ENCODE measurements at regions not wholly inside any gene's neighbourhood (a gene's known extent, or its start where the extent isn't known, plus 50 kb on each side); places are given as distances from the start of the nearest gene placed in this dataset.

DNA sequence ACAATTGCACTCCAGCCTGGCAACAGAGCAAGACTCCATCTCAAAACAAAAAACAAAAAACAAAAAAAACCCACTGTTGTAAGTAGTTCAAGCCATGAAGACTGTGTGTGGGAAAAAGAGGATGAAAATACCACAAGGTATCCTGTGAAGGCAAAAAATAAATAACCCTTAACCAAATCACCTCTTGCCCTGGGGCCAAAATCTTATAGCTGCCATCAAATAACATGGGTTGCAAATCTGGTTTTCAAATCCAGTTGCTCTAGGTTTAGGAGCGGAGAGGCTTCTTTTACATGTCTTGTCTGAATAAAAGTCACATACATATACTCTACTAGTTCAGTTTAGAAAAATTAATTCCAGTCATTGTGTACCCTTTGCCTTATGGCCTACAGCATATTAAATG is 87.0 kb upstream of the STT3B start:
- peaks cover 19% of the 10 kb centered on the region for H3K4me1 Mint-ChIP-seq (ENCODE audit: low read depth)
- no peak overlapping the region for H3K27ac Mint-ChIP-seq
- no peak for DNase-seq (ENCODE audit: low spot score)
- H3K36me3 Mint-ChIP-seq (ENCODE audit: low read depth), result peaks cover 7% of the 10 kb centered on the region
- intact Hi-C loops (cut with micrococcal nuclease), result no loop called here
- no peak overlapping the region for H3K4me3 Mint-ChIP-seq (ENCODE audit: low read depth)
- H3K9me3 Mint-ChIP-seq, result peaks cover 21% of the 10 kb centered on the region
- peaks cover 2% of the 10 kb centered on the region for H3K27me3 Mint-ChIP-seq (ENCODE audit: low read depth)

- DNase-seq (ENCODE audit: low spot score), result no peak
- Mint-ChIP-seq H3K9me3 (peaks cover 23% of the 10 kb centered on the region), H3K36me3 (ENCODE audit: low read depth) (peaks cover 7% of the 10 kb centered on the region), H3K27me3 (ENCODE audit: low read depth) (peaks cover 2% of the 10 kb centered on the region), H3K27ac (no peak overlapping the region), H3K4me1 (ENCODE audit: low read depth) (peaks cover 19% of the 10 kb centered on the region), H3K4me3 (ENCODE audit: low read depth) (no peak overlapping the region)
- intact Hi-C loops (cut with micrococcal nuclease), result no loop called here
Observed at GRCh38 chr3:31448035-31448881, 84.5 kb upstream of the STT3B start.

GRCh38 chr3:31448882-31449243 is 83.9 kb upstream of the STT3B start:
- peaks cover 7% of the 10 kb centered on the region for H3K36me3 Mint-ChIP-seq (ENCODE audit: low read depth)
- intact Hi-C loops (cut with micrococcal nuclease), result no loop called here
- DNase-seq (ENCODE audit: low spot score), result no peak
- no peak overlapping the region for H3K27ac Mint-ChIP-seq
- peaks cover 23% of the 10 kb centered on the region for H3K9me3 Mint-ChIP-seq
- no peak overlapping the region for H3K4me3 Mint-ChIP-seq (ENCODE audit: low read depth)
- H3K4me1 Mint-ChIP-seq (ENCODE audit: low read depth), result peaks cover 16% of the 10 kb centered on the region
- H3K27me3 Mint-ChIP-seq (ENCODE audit: low read depth), result peaks cover 6% of the 10 kb centered on the region

- no peak for DNase-seq (ENCODE audit: low spot score)
- Mint-ChIP-seq H3K4me1 (ENCODE audit: low read depth) (peaks cover 16% of the 10 kb centered on the region), H3K9me3 (peaks cover 23% of the 10 kb centered on the region), H3K4me3 (ENCODE audit: low read depth) (no peak overlapping the region), H3K27ac (no peak overlapping the region), H3K36me3 (ENCODE audit: low read depth) (peaks cover 7% of the 10 kb centered on the region), H3K27me3 (ENCODE audit: low read depth) (peaks cover 8% of the 10 kb centered on the region)
- intact Hi-C loops (cut with micrococcal nuclease), result no loop called here
Observed at GRCh38 chr3:31449318-31449717, 83.4 kb upstream of the STT3B start.

DNA sequence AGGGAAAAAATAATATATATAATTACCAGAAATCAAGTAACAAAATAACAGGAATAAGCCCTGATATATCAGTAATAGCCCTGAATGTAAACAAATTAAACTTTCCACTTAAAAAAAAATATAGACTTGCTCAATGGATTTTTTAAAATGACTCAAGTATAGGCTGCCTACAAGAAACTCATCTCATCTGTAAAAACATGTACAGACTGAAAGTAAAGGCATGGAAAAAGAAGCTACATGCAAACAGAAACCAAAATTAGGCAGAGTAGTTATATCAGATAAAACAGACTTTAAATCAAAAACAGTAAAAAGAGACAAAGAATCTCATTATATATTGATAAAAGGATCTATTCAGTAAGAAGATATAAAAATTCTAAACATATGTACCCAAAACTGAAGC is 82.4 kb upstream of the STT3B start:
- Mint-ChIP-seq H3K36me3 (ENCODE audit: low read depth) (peaks cover 7% of the 10 kb centered on the region), H3K27ac (no peak overlapping the region), H3K9me3 (peaks cover 23% of the 10 kb centered on the region)

DNA sequence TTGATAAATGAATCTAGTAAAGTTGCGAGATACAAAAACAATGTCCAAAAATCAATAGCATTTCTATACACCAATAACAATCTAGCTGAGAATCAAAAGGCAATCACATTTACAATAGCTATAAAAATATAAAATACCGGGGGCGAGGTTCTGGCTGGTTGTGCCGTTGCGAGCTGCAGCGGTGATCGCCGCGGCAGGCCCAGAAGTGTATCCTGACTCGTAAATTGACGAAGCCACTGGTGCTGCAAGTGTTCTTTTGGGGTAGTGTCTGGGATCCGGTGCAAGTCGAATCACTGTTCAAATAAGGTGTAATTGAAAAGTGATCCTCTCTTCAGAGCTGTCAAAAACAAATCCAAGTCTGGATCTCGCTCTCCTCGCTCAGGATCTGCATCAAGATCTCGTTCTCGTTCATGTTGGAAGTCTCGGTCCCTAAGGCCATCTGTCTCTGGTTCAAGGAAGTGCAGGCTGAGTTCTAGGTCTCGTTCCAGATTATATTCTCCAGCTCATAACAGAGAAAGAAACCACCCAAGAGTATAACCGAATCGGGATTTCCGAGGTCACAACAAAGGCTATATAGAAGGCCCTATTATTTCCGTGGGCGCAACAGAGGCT is 80.1 kb upstream of the STT3B start:
- intact Hi-C loops (cut with micrococcal nuclease), result no loop called here
- Mint-ChIP-seq H3K27me3 (ENCODE audit: low read depth) (peaks cover 16% of the 10 kb centered on the region), H3K36me3 (ENCODE audit: low read depth) (peaks cover 7% of the 10 kb centered on the region), H3K4me1 (ENCODE audit: low read depth) (peaks cover 16% of the 10 kb centered on the region), H3K4me3 (ENCODE audit: low read depth) (no peak overlapping the region), H3K9me3 (peaks cover 23% of the 10 kb centered on the region), H3K27ac (no peak overlapping the region)
- no peak for DNase-seq (ENCODE audit: low spot score)

More for the DNA sequence above, 82.4 kb upstream of the STT3B start:
- Mint-ChIP-seq H3K4me3 (ENCODE audit: low read depth) (no peak overlapping the region), H3K27me3 (ENCODE audit: low read depth) (peaks cover 11% of the 10 kb centered on the region), H3K4me1 (ENCODE audit: low read depth) (peaks cover 16% of the 10 kb centered on the region)
- intact Hi-C loops (cut with micrococcal nuclease), result no loop called here
- DNase-seq (ENCODE audit: low spot score), result no peak

DNA sequence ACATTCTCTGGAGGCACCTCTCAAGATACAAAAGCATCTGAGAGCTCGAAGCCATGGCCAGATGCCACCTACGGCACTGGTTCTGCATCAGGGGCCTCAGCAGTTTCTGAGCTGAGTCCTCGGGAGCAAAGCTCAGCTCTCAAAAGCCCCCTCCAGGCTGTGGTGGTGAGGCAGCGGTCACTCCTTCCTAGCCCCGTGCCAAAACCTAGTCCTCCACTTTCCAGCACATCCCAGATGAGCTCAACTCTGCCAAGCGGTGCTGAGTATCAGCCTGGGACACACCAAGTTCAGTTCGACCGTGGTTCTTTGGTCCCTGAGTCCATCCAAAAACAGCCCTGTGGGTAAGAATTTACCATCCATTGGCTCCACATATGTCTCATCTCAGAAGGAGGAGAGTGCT is 79.3 kb upstream of the STT3B start:
- peaks cover 16% of the 10 kb centered on the region for H3K27me3 Mint-ChIP-seq (ENCODE audit: low read depth)

GRCh38 chr3:31455524-31455923 is 77.2 kb upstream of the STT3B start:
- Mint-ChIP-seq H3K4me1 (ENCODE audit: low read depth) (no peaks in the 10 kb centered on the region), H3K27me3 (ENCODE audit: low read depth) (peaks cover 27% of the 10 kb centered on the region), H3K4me3 (ENCODE audit: low read depth) (no peak overlapping the region), H3K27ac (no peak overlapping the region), H3K9me3 (peaks cover 3% of the 10 kb centered on the region), H3K36me3 (ENCODE audit: low read depth) (no peaks in the 10 kb centered on the region)
- intact Hi-C loops (cut with micrococcal nuclease), result no loop called here
- DNase-seq (ENCODE audit: low spot score), result no peak

More for the DNA sequence above, 79.3 kb upstream of the STT3B start:
- Mint-ChIP-seq H3K4me3 (ENCODE audit: low read depth) (no peak overlapping the region), H3K4me1 (ENCODE audit: low read depth) (peaks cover 15% of the 10 kb centered on the region), H3K9me3 (peaks cover 23% of the 10 kb centered on the region), H3K27ac (no peak overlapping the region), H3K36me3 (ENCODE audit: low read depth) (peaks cover 7% of the 10 kb centered on the region)
- intact Hi-C loops (cut with micrococcal nuclease), result no loop called here
- DNase-seq (ENCODE audit: low spot score), result no peak

GRCh38 chr3:31456373-31456772 is 76.4 kb upstream of the STT3B start:
- Mint-ChIP-seq H3K4me1 (ENCODE audit: low read depth) (no peaks in the 10 kb centered on the region), H3K9me3 (no peaks in the 10 kb centered on the region), H3K4me3 (ENCODE audit: low read depth) (no peak overlapping the region), H3K27ac (no peak overlapping the region), H3K27me3 (ENCODE audit: low read depth) (peaks cover 28% of the 10 kb centered on the region), H3K36me3 (ENCODE audit: low read depth) (no peaks in the 10 kb centered on the region)
- no peak for DNase-seq (ENCODE audit: low spot score)
- intact Hi-C loops (cut with micrococcal nuclease), result no loop called here

DNA sequence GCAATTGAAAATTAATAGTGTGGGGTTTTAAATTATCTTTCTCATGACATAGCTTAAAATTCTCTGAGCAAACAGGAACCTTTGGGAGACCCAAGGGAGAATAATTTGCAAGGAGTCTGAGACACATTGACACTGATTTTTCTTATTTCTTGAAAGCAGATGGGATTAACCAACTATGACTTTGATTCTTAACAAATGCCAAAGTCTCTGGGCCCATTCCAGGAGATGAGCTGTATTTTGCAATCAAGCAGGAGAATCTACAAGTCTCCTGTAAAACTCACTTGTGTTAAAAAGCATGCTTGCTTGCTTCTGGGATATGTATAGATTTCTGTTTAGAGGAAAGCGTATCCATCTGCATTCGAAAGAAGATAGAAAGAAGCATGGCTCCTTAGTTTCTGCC is 71.3 kb upstream of the STT3B start:
- Mint-ChIP-seq H3K4me3 (ENCODE audit: low read depth) (no peak overlapping the region), H3K9me3 (no peaks in the 10 kb centered on the region), H3K27ac (no peak overlapping the region), H3K4me1 (ENCODE audit: low read depth) (peaks cover 8% of the 10 kb centered on the region), H3K36me3 (ENCODE audit: low read depth) (no peaks in the 10 kb centered on the region), H3K27me3 (ENCODE audit: low read depth) (peaks cover 19% of the 10 kb centered on the region)
- no peak for DNase-seq (ENCODE audit: low spot score)
- intact Hi-C loops (cut with micrococcal nuclease), result no loop called here

DNA sequence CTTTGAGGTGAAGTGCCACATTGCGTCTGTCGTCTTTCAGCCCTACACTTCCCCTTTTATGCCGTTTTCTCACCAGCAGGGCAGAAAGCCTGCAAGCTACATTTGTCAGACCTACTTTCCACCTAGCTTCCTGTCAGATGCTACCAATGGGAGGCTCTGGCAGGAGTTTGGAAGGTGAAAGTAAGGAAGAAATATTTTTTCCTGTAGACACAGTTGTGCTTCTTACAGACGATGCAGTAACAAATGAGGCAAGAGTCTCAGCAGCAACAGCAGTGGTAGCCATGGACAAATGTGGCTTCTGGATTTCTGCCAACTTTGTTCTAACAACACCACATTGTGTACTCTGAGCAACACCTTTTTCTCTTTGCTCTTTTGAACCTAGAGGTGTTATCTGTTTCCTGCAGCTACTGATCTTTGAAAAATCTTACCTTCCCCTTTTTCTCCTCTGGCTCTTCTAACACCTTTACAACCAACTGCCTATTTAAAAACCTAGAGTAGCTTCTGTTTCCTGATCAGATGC is 70.6 kb upstream of the STT3B start:
- no peak for DNase-seq (ENCODE audit: low spot score)
- peaks cover 8% of the 10 kb centered on the region for H3K4me1 Mint-ChIP-seq (ENCODE audit: low read depth)
- no peak overlapping the region for H3K4me3 Mint-ChIP-seq (ENCODE audit: low read depth)
- peaks cover 19% of the 10 kb centered on the region for H3K27me3 Mint-ChIP-seq (ENCODE audit: low read depth)
- H3K27ac Mint-ChIP-seq, result no peak overlapping the region
- no peaks in the 10 kb centered on the region for H3K36me3 Mint-ChIP-seq (ENCODE audit: low read depth)
- no peaks in the 10 kb centered on the region for H3K9me3 Mint-ChIP-seq
- intact Hi-C loops (cut with micrococcal nuclease), result no loop called here

GRCh38 chr3:31465999-31466398 is 66.7 kb upstream of the STT3B start:
- Mint-ChIP-seq H3K9me3 (no peaks in the 10 kb centered on the region), H3K27ac (no peak overlapping the region), H3K27me3 (ENCODE audit: low read depth) (peaks cover 8% of the 10 kb centered on the region), H3K4me3 (ENCODE audit: low read depth) (no peak overlapping the region), H3K4me1 (ENCODE audit: low read depth) (peaks cover 8% of the 10 kb centered on the region), H3K36me3 (ENCODE audit: low read depth) (no peaks in the 10 kb centered on the region)
- intact Hi-C loops (cut with micrococcal nuclease), result no loop called here
- no peak for DNase-seq (ENCODE audit: low spot score)

GRCh38 chr3:31466866-31467265 is 65.9 kb upstream of the STT3B start:
- DNase-seq (ENCODE audit: low spot score), result no peak
- intact Hi-C loops (cut with micrococcal nuclease), result no loop called here
- no peak overlapping the region for H3K4me3 Mint-ChIP-seq (ENCODE audit: low read depth)
- H3K27ac Mint-ChIP-seq, result no peak overlapping the region
- H3K9me3 Mint-ChIP-seq, result peaks cover under 1% of the 10 kb centered on the region
- H3K27me3 Mint-ChIP-seq (ENCODE audit: low read depth), result peaks cover 7% of the 10 kb centered on the region
- H3K4me1 Mint-ChIP-seq (ENCODE audit: low read depth), result peaks cover 7% of the 10 kb centered on the region
- no peaks in the 10 kb centered on the region for H3K36me3 Mint-ChIP-seq (ENCODE audit: low read depth)

All from activated T-helper 2 cell treated with anti-CD3 and anti-CD28 coated beads, Interferon-gamma antibody, Interleukin-2, Interleukin-4, amounts not matched to agents 10 μg/mL and 5 μg/mL and 100 μg/mL, durations not matched to agents 14 hours and 24 hours and 36 hours (primary cell).